GM19463 (cell line): ENCODE measurements at regions not wholly inside any gene's neighbourhood (a gene's known extent, or its start where the extent isn't known, plus 50 kb on each side); places are given as distances from the start of the nearest gene placed in this dataset.

Experiments used
- ATAC-seq: cut with Tn5 transposase; IDR thresholded peaks from one replicate; pipeline ENCODE4 v1.9.1; 2021; ENCODE audit warnings: mild to moderate bottlenecking, moderate library complexity; ENCODE audit not compliant: unreplicated experiment

DNA sequence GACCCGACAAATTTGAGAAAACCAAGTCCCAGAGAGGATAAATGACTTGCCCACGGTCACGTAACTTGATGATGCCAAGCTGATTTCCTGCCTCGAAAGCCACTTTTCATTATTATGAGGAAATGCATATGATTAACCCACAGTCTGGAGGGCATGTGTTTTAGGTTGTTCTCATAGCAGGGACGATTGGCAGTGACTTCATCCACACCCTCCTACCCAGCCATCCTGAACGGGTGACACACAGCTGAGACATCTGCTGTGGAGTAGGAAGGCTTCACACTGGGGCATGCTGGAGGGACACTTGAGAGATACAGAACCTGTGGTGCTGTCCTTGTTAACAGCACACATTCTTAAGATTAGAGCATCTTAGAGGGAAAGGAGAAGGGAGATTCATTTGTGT lies 65.4 kb upstream of the WDFY2 start:
- no peak for ATAC-seq

DNA sequence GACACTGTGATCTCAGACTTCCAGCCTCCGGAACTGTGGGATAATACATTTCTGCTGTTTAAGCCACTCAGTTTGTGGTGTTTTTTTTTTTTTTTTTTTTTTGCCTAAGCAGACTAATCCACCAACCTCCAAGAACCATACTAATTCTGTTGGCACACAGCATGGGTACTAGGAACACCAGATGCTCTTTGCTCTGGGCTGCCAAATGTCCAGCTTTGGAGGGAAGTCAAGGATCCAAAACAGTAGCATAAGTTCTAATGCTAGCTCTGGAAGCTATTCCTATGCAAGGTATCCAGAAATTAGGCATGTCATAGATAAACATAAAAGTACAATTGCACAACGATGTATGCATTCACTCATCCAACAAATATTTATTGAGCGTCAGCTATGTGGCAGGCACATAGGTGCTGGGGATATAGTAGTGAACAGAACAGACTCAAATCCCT lies 64.5 kb upstream of the WDFY2 start:
- ATAC-seq, result no peak

DNA sequence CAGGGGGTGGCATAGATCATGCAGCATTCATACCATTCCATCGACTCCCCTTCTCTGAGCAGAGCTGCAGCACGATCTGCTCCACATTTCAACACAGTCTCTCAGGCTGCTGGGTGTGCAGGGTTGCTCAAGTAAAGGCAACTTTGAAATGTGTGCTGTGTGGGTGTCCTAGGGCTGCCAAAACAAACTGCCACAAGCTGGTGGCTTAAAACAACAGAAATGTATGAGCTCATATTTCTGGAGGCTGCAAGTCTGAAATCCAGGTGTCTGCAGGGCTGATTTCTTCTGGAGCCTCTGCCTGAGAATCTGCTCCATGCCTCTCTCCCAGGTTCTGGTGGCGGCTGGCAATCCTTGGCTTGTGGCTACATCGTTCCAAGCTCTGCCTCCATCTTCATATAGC lies 63.7 kb upstream of the WDFY2 start:
- no peak for ATAC-seq

DNA sequence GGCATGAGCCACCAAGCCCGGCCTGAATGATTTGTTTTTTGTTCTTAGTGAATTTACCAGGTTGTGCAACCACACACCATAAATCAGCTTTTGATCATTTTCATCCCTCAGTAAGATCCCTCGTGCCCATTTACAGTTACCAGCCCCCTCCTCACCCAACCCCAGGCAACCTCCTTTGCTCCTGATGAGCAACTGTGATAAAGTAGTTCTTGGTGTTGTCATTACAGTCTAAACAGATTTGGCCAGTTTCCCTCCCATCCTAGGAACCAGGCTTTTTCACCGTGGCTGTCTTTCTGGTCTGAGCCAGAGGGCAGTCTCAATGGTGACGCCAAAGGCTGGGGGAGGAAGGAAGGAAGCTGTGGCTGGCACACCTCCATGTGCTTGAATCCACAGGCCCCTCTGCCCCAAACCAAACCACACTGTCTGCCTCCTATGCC lies 61.2 kb upstream of the WDFY2 start:
- no peak for ATAC-seq

DNA sequence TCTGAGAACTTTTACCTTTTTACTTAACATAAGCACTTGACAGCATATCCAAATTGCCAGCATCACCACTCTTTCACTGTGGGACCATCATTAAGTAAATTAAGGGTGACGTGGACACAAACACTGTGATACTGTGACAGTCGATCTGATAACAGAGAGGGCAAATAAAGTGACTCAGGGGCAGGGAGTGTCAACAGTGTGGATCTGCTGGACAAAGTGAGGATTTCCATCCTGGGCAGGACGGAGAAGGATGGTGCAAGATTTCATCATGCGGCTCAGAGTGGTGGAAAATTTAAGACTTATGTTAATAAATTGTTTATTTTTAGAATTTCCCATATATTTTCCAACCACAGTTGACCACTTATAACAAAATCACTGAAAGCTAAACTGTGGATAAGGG lies 60.0 kb upstream of the WDFY2 start:
- no peak for ATAC-seq

DNA sequence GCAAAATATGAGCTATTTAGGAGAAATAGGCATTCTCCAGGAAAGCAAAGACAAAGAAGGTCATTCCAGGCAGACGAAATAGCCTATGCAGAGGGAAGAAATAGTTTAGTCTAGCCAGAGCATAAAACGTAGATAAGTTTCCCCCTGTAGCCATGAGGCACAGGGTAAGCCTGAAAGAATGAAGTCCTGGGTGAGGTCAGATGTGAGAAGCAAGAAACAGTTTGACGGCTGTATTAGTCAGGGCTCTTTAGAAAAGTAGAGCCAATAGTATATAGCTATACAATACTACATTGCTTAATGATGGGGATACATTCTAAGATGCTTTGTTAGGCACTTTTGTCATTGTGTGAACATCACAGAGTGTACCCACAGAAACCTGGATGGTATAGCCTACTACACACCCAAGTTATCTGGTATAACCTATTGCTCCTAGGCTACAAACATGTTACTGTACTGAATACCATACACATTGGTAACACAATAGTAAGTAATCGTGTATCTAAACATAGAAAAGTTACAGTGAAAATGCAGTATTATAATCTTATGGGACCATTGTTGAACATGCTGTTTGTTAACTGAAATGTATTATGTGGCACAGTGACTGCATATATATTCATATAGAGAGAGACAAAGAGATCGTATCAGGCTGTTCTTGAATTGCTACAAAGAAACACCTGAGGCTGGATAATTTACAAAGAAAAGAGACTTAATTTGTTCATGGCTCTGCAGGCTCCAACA lies 59.3 kb upstream of the WDFY2 start:
- no peak for ATAC-seq

DNA sequence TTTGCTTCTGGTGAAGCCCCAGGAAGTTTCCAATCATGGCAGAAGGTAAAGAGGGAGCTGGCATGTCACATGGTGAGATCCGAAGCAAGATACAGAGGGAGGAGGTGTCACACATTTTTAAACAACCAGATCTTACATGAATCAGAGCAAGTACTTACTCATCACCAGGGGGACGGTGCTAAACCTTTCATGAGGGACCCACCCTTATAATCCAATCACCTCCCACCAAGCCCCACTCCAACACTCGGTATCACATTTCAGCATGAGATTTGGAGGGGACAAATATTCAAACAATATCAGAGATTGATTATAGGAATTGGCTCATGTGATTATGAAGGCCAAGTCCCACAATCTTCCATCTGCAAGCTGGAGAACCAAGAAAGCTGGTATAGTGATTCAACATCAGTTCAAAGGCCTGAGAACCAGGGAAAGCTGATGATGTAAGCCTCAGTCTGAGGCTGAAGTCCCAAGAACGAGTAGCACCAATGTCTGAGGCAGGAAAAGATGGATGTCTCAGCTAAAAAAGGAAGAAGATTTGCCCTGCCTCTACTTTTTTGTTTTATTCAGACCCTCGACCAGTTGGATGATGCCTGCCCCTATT lies 58.6 kb upstream of the WDFY2 start:
- ATAC-seq, result no peak

DNA sequence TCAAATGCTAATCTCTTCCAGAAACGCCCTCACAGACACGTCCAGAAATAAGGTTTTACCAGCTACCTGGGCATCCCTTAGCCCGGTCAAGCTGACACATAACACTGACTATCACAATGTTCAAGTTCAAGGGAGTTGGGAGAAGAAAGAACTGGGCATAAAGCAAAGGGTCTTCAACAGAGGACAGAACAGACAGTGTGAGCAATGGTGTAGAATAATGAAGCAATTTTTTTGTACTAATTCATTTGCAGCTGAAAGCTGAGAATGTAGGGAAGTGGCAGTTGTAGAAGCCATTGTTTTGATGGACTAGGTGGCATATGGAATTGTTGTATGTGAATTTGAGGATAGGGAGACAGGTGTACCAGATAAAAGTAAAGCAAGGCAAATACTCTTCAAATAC lies 58.1 kb upstream of the WDFY2 start:
- no peak for ATAC-seq

DNA sequence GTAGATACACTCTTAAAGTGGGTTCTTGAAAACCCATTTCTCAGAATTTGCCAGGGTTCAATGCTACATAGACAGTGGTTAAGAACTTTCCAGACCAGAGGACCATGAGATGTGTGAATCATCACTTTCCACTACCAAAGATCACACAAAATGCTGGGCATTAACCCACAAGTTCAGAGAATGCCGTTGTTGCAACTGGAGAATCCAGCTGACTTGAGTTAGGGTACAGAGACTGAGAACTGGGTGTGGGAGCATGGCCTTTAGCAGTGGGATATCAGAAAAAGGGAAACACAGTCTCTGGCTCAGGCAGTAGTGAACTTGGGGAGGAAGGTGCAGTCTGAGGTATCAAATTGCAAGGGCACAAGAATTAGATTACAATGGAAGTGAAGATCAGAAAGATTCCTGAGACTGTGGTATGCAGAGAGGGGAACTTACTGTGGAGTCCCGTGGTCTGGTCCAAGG lies 51.5 kb upstream of the WDFY2 start:
- no peak for ATAC-seq

DNA sequence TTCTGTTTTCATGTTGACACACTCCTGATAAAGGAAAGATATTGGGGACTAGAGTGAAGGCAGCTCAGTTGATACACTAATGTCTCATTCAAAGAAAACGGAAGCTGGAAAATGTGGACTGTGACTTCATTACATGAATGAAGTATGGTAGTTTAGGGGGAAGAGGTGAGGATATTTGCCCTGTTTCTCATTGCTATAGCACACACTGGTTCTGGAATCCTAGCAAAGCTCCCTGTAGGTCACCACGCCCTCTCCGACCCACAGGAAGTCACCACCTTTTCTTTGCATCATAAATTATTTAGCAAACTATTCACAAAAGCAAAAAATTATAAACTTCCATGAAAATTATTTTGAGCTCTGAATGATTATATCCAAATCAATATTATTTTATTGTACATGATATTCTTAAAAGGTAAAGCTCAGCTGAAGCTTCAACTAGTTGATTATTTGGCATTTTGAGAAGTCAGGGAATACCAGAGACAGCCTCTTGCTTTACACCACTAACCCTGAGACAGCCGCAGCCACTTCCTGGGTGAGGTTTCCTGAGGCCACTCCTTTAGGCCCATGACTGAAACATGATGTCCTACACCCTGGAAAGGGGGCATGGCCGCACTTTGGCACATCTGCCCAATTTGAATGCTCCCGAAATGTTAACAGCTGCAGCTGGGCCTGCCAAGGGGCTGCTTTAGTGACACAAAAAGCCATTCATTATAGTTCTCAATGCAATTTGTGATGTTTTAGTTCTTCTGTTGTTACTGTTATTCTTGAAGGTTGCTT lies 50.0 kb upstream of the WDFY2 start:
- peak; percentile 69 for ATAC-seq
